OCI-LY7 (cell line): ENCODE measurements at regions not wholly inside any gene's neighbourhood (a gene's known extent, or its start where the extent isn't known, plus 50 kb on each side); places are given as distances from the start of the nearest gene placed in this dataset.
"Not testable (repeated sequence)": the region's sequence is repeated elsewhere in the genome, so short reads cannot be mapped to it uniquely, and the experiment has no call there.

Experiments
- BruUV-seq: library from RNA; stranded (reverse); fragments of 400-500 nt; replicated peaks from 2 replicates; lab custom pipeline; 2021; lab: Mats Ljungman, UMichigan
- CTCF ChIA-PET: fragments of 300-600 bp; sonication (Branson Sonifier 250); formaldehyde crosslinking; loops from one replicate; lab custom pipeline; 2022; ENCODE audit warnings: antibody characterized with exemption; ENCODE audit not compliant: unreplicated experiment; lab: Charles Lee
- POLR2A ChIA-PET: fragments of 300-600 bp; sonication (Branson Sonifier 250); formaldehyde crosslinking; loops from one replicate; lab custom pipeline; 2022; ENCODE audit warnings: antibody characterized with exemption; lab: Charles Lee
- DNase-seq: peaks from one replicate; pipeline ENCODE4 v3.0.0-alpha.2; 2015; ENCODE audit warnings: low spot score
- H2AFZ ChIP-seq: fragments of 200-600 bp; sonication (generic), shearing (Covaris generic); 2 replicates; pipeline ENCODE4 v1.6.1; 2014; ENCODE audit warnings: mild to moderate bottlenecking, antibody characterized with exemption, low read length, moderate library complexity
- H3K27ac ChIP-seq: fragments of 200-600 bp; sonication (generic); 2 replicates; pipeline ENCODE4 v1.5.1; 2014; ENCODE audit warnings: mixed run types, low read depth, mild to moderate bottlenecking, moderate library complexity, low read length, inconsistent platforms; ENCODE audit not compliant: poor library complexity, severe bottlenecking
- H3K36me3 ChIP-seq: fragments of 200-600 bp; sonication (generic); 2 replicates; pipeline ENCODE4 v1.6.1; 2014; ENCODE audit warnings: mild to moderate bottlenecking, antibody characterized with exemption, low read length, moderate library complexity, mixed read lengths; ENCODE audit not compliant: insufficient read depth
- H3K4me1 ChIP-seq: fragments of 200-600 bp; sonication (generic); 2 replicates; pipeline ENCODE4 v1.5.1; 2014; ENCODE audit warnings: mild to moderate bottlenecking, low read length; ENCODE audit not compliant: insufficient read depth, poor library complexity, severe bottlenecking
- H3K4me2 ChIP-seq: fragments of 200-600 bp; sonication (generic); 2 replicates; pipeline ENCODE4 v1.6.1; 2014; ENCODE audit warnings: mild to moderate bottlenecking, low read length
- H3K4me3 ChIP-seq: fragments of 200-600 bp; sonication (generic); 2 replicates; pipeline ENCODE4 v1.5.1; 2014; ENCODE audit warnings: mild to moderate bottlenecking, low read depth, low read length; ENCODE audit not compliant: poor library complexity, severe bottlenecking
- H3K79me2 ChIP-seq: fragments of 200-600 bp; sonication (generic); 2 replicates; pipeline ENCODE4 v1.6.1; 2016; ENCODE audit warnings: low read depth, mild to moderate bottlenecking, low read length, moderate library complexity, mixed read lengths; ENCODE audit not compliant: insufficient read depth
- H3K9me2 ChIP-seq: fragments of 200-600 bp; sonication (generic); 2 replicates; pipeline ENCODE4 v1.6.1; 2016; ENCODE audit warnings: mild to moderate bottlenecking, low read length, mixed read lengths; ENCODE audit not compliant: insufficient read depth
- H3K9me3 ChIP-seq: fragments of 200-600 bp; sonication (generic); 2 replicates; pipeline ENCODE4 v1.6.1; 2014; ENCODE audit warnings: mild to moderate bottlenecking, mixed run types, low read length, mixed read lengths
- H4K20me1 ChIP-seq: fragments of 200-600 bp; sonication (generic); 2 replicates; pipeline ENCODE4 v1.6.1; 2014; ENCODE audit warnings: mild to moderate bottlenecking, antibody characterized with exemption, low read length, moderate library complexity, mixed read lengths; ENCODE audit not compliant: insufficient read depth
- EZH2phosphoT487 ChIP-seq: fragments of 200-600 bp; sonication (generic); IDR thresholded peaks from 2 replicates; pipeline ENCODE4 v1.6.1; 2018; ENCODE audit warnings: low read depth, borderline replicate concordance, mild to moderate bottlenecking, mixed run types, antibody characterized with exemption, low read length, moderate library complexity, mixed read lengths
- intact Hi-C: fragments of 100-400 bp; cut with micrococcal nuclease; formaldehyde crosslinking; loops from one replicate; pipeline ENCODE4 v1.10.0; 2022; ENCODE audit not compliant: unreplicated experiment
- TF ChIP-seq, protein P1 (sequence below): fragments of 200-600 bp; sonication (generic); conservative IDR thresholded peaks from 2 replicates; pipeline ENCODE4 v1.5.1; 2014; ENCODE audit warnings: mild to moderate bottlenecking, antibody characterized with exemption, low read length, moderate library complexity, mixed read lengths

DNA sequence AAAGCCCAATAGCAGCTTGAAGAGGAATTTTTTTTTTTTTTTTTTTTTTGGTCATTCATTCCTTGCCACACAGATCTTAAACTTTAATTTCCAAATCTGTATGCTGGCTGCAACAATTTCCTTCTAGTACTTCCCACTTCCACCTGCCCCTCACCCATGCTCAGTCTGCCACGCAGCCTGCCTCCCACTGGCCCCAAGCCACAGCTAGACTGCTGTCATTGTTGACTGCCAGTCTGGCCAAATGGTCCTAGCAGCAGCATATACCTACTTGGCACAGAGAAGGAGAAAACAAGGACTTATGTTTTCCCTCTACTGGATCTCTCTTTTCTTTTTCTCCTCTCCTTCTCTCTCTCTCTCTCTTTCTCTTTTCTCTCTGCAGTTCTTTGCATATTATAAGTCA is 118.3 kb upstream of the HEY2 start:
- H3K27ac ChIP-seq, result no peak overlapping the region
- no peaks in the 10 kb centered on the region for H3K36me3 ChIP-seq
- H4K20me1 ChIP-seq, result no peaks in the 10 kb centered on the region
- intact Hi-C loops, result no loop called here
- no peaks in the 10 kb centered on the region for H3K9me2 ChIP-seq
- BruUV-seq, result no TSS peak
- no peak overlapping the region for H3K4me3 ChIP-seq
- H3K9me3 ChIP-seq, result no peaks in the 10 kb centered on the region
- ChIA-PET CTCF (no interaction called here), POLR2A (interaction anchor here (0.6 to 0.7 kb wide), 3 partner anchors 36 to 994 kb away, joined by 3 to 6 read pairs (median 3); no protein-coding TSS in a partner anchor)
- H3K4me2 ChIP-seq, result no peak overlapping the region
- no peak for DNase-seq
- no peaks in the 10 kb centered on the region for H3K4me1 ChIP-seq
- no peak for TF ChIP-seq EZH2phosphoT487
- TF ChIP-seq, protein P1, sequence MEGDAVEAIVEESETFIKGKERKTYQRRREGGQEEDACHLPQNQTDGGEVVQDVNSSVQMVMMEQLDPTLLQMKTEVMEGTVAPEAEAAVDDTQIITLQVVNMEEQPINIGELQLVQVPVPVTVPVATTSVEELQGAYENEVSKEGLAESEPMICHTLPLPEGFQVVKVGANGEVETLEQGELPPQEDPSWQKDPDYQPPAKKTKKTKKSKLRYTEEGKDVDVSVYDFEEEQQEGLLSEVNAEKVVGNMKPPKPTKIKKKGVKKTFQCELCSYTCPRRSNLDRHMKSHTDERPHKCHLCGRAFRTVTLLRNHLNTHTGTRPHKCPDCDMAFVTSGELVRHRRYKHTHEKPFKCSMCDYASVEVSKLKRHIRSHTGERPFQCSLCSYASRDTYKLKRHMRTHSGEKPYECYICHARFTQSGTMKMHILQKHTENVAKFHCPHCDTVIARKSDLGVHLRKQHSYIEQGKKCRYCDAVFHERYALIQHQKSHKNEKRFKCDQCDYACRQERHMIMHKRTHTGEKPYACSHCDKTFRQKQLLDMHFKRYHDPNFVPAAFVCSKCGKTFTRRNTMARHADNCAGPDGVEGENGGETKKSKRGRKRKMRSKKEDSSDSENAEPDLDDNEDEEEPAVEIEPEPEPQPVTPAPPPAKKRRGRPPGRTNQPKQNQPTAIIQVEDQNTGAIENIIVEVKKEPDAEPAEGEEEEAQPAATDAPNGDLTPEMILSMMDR, result no peak
- no peak overlapping the region for H2AFZ ChIP-seq
- H3K79me2 ChIP-seq, result no peaks in the 10 kb centered on the region

DNA sequence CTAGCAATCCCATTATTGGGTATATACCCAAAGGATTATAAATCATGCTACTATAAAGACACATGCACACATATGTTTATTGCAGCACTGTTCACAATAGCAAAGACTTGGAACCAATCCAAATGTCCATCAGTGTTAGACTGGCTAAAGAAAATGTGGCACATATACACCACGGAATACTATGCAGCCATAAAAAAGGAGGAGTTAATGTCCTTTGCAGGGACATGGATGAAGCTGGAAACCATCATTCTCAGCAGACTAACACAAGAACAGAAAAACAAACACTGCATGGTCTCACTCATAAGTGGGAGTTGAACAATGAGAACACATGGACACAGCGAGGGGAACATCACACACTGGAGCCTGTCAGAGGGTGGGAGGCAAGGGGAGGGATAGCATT is 113.4 kb upstream of the HEY2 start:
- H2AFZ ChIP-seq, H3K4me2 ChIP-seq, DNase-seq, H3K36me3 ChIP-seq, H3K9me3 ChIP-seq, H3K9me2 ChIP-seq, H3K79me2 ChIP-seq, BruUV-seq, H3K27ac ChIP-seq, CTCF ChIA-PET, POLR2A ChIA-PET, intact Hi-C loops, H4K20me1 ChIP-seq, H3K4me3 ChIP-seq, H3K4me1 ChIP-seq: not testable (repeated sequence)

DNA sequence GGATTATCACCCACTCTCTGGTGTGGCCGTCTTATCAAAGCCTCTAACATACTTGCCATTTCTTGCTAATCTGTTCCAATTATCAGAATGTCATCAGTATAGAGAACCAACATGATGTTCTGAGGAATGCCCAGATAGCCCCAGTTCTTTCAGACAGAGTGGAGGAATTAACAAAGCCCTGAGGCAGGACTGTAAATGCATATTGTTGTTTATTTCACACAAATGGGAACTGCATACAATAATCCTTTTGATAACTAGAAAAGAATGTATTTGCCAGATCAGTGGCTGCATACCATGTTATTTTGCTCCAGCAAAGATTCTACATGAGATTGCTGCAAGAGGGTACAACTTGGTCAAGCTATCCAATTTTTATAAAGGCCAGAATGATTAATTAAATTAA is 112.8 kb upstream of the HEY2 start:
- CTCF ChIA-PET, result no interaction called here

More for the DNA sequence above, 112.8 kb upstream of the HEY2 start:
- no peak for DNase-seq
- Histone ChIP-seq H3K79me2 (no peaks in the 10 kb centered on the region), H3K36me3 (no peaks in the 10 kb centered on the region), H2AFZ (no peak overlapping the region), H3K27ac (no peak overlapping the region), H3K4me1 (no peaks in the 10 kb centered on the region), H3K4me3 (no peak overlapping the region), H3K4me2 (no peak overlapping the region), H3K9me2 (no peaks in the 10 kb centered on the region), H4K20me1 (no peaks in the 10 kb centered on the region), H3K9me3 (no peaks in the 10 kb centered on the region)
- intact Hi-C loops, result no loop called here
- TF ChIP-seq, protein P1, result no peak
- no peak for TF ChIP-seq EZH2phosphoT487
- no TSS peak for BruUV-seq
- POLR2A ChIA-PET, result no interaction called here
